Activated CD4-positive, alpha-beta memory T cell treated with anti-CD3 and anti-CD28 coated beads, Interleukin-2, amount 10 ng/mL, durations not matched to agents 7 days and 5 days (primary cell): ENCODE measurements at regions not wholly inside any gene's neighbourhood (a gene's known extent, or its start where the extent isn't known, plus 50 kb on each side); places are given as distances from the start of the nearest gene placed in this dataset.
A peak's percentile ranks its signal among the peaks of the same experiment; 100 is the strongest.

ENCODE experiments used
- CTCF ChIA-PET: fragments of 350-600 bp; sonication (Branson Sonifier 250); formaldehyde crosslinking; loops from one replicate; lab custom pipeline; 2021; ENCODE audit warnings: antibody characterized with exemption, inconsistent platforms; lab: Charles Lee
- POLR2A ChIA-PET: fragments of 350-600 bp; sonication (Branson Sonifier 250); formaldehyde crosslinking; loops from one replicate; lab custom pipeline; 2021; ENCODE audit warnings: antibody characterized with exemption; lab: Charles Lee
- DNase-seq: peaks from one replicate; pipeline ENCODE4 v3.0.0-alpha.2; 2020
- H3K27ac Mint-ChIP-seq: one replicate; pipeline ENCODE4 v1.8.0; 2021; ENCODE audit warnings: mild to moderate bottlenecking, mixed read lengths
- H3K27me3 Mint-ChIP-seq: one replicate; pipeline ENCODE4 v1.8.0; 2021; ENCODE audit warnings: mixed read lengths
- H3K36me3 Mint-ChIP-seq: one replicate; pipeline ENCODE4 v1.8.0; 2021; ENCODE audit warnings: low read depth, mixed read lengths
- H3K4me1 Mint-ChIP-seq: one replicate; pipeline ENCODE4 v1.8.0; 2021; ENCODE audit warnings: mixed read lengths
- H3K4me3 Mint-ChIP-seq: one replicate; pipeline ENCODE4 v1.8.0; 2021; ENCODE audit warnings: mild to moderate bottlenecking, mixed read lengths
- H3K9me3 Mint-ChIP-seq: one replicate; pipeline ENCODE4 v1.8.0; 2021; ENCODE audit warnings: mixed read lengths

DNA sequence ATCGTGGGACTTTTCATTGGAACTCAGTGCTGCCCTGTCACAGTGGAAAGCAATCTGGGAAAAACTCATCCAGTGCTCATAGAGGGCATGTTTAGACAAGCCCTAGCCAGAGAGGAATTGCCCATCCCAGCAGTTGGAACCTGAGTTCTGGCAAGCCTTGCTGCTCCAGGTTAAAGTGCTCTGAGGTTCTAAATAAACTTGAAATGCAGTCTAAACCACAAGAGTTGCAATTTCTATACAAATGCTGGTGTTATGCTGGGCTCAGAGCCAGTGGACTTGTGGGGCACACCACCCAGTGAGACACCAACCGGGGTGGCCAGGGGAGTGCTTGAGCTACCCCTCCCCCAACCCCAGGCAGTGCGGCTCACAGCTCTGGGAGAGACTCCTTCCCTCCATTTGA lies 142.8 kb upstream of the PPP1R2C start:
- Mint-ChIP-seq H3K27me3 (no peaks in the 10 kb centered on the region), H3K4me3 (no peak overlapping the region), H3K27ac (no peak overlapping the region), H3K9me3 (peaks cover 2% of the 10 kb centered on the region), H3K36me3 (peaks cover 7% of the 10 kb centered on the region), H3K4me1 (no peaks in the 10 kb centered on the region)
- no peak for DNase-seq
- POLR2A ChIA-PET: no interaction called here
- CTCF ChIA-PET: no interaction called here

DNA sequence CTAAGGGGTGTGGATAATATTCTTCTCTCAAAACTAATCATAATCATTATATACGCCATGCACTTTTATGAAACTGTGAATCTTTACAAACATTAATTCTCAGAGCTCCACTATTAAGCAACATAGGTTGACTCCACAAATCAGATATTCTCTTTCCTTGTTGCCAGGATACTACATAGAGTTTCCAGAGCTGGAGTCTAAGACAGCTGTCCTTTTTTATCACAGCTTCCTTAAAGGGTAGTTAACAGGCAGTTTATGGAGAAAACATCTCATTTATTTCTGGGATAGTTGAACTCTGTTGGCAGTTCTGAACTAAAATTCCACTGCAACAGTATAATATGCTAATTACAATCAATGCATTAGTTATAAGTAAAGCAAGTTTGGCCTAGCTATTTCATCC lies 152.1 kb upstream of the PPP1R2C start:
- no peaks in the 10 kb centered on the region for H3K9me3 Mint-ChIP-seq
- no peak overlapping the region for H3K27ac Mint-ChIP-seq
- peaks cover 10% of the 10 kb centered on the region for H3K36me3 Mint-ChIP-seq
- H3K4me1 Mint-ChIP-seq: peaks cover 16% of the 10 kb centered on the region
- ChIA-PET CTCF (no interaction called here), POLR2A (no interaction called here)
- DNase-seq: no peak
- no peaks in the 10 kb centered on the region for H3K27me3 Mint-ChIP-seq
- no peak overlapping the region for H3K4me3 Mint-ChIP-seq

DNA sequence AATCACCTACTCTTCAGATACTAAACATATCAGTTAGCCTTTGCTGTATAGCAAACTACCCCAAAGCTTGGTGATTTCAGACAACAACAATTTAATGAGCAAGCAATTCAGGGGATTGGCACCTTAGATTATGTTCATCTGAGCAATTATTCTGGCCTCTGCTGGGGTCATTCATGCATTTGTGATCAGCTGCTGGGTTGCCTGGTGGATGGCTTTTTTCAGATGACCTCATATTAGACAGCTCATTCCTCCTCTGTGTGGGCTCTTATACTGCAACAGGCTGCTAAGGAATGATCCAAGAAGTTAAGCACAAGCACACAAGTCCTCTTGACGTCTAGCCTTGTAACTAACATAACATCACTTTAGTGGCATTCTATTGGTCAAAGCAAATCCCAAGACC lies 153.0 kb upstream of the PPP1R2C start:
- Mint-ChIP-seq H3K36me3 (peaks cover 10% of the 10 kb centered on the region), H3K4me1 (peaks cover 21% of the 10 kb centered on the region), H3K27ac (no peak overlapping the region), H3K27me3 (no peaks in the 10 kb centered on the region), H3K4me3 (no peak overlapping the region), H3K9me3 (no peaks in the 10 kb centered on the region)
- ChIA-PET POLR2A (no interaction called here), CTCF (no interaction called here)
- no peak for DNase-seq

DNA sequence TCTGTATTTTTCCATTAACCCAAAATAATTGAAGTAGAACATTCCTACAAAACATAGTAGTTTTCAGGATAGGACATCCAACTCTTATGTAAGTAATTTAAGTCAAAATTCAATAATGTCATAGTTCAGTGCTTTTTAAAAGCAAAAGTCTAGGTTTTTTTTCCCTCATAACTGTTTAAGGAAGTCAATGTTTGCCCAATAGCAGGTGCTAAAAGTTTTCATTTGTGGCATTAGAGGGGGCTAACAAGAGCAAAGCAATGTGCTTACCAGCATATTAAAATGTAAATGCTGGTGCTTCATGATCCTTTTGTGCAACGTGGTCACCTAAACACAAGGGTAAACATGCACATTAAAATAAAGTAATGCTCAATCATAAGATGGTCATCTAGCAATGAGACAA lies 155.2 kb upstream of the PPP1R2C start:
- POLR2A ChIA-PET: no interaction called here
- H3K9me3 Mint-ChIP-seq: no peaks in the 10 kb centered on the region
- no peaks in the 10 kb centered on the region for H3K27me3 Mint-ChIP-seq
- H3K4me3 Mint-ChIP-seq: no peak overlapping the region
- H3K27ac Mint-ChIP-seq: peak overlapping the region; percentile 52
- peaks cover 11% of the 10 kb centered on the region for H3K36me3 Mint-ChIP-seq
- no peak for DNase-seq
- CTCF ChIA-PET: no interaction called here
- peaks cover 21% of the 10 kb centered on the region for H3K4me1 Mint-ChIP-seq

DNA sequence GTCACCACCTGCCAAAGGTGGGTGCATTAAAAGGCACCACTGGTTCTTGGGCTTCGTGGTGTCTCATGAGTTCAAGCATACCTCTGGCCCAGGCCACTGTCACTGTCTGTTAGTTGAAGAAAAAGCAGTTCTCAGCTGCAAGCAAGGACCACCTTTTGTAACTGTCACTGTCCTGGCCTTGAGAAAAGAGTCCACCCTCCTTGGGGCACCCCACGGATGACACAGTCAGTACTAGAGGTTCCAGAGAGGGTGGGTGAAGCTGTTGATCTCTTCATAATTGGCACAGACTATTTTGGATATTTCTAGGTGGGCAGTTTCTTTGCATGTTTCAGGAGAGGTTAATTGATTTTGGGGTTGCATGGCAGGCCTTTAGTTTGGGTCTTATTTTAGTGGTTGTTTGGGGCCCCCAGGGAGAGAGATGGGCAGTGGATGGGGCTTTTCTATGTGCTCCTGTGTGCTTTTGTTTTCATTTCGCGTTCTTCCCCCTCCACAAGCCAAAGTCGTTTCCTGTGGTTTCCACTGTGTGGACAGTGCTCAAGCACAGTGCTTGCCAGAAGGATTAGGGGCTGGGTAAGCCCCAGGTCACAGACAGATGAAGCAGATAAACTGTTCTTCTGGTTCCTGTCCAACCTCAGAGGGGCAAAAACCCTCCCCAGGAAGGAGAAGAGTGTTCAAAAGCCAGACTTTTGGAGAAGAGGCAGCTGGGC lies 156.2 kb upstream of the PPP1R2C start:
- H3K9me3 Mint-ChIP-seq: no peaks in the 10 kb centered on the region
- peaks cover 13% of the 10 kb centered on the region for H3K36me3 Mint-ChIP-seq
- H3K4me3 Mint-ChIP-seq: peak overlapping the region; percentile 8
- peak; percentile 54 for DNase-seq
- peaks cover 26% of the 10 kb centered on the region for H3K4me1 Mint-ChIP-seq
- CTCF ChIA-PET: no interaction called here
- POLR2A ChIA-PET: interaction anchor here (1.1 kb wide), 1 partner anchor 9 kb away, joined by 4 read pairs; no protein-coding TSS in a partner anchor
- peak overlapping the region; percentile 81 for H3K27ac Mint-ChIP-seq
- no peaks in the 10 kb centered on the region for H3K27me3 Mint-ChIP-seq

DNA sequence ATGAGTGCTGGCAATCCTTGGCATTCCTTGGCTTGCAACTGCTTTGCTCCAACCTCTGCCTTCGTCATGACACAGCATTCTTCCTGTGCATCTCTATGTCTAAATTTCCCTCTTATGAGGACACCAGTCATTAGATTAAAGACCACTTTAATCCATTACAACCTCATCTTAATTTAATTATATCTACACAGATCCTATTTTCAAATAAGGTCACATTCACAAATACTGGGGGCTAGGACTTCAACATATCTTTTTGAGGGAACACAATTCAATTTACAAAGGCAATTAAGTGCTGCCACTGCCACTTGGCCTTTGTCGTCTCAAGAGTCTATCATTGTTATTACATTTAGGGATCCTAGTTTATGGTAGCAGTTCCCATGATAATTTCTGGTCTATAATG lies 163.7 kb upstream of the PPP1R2C start:
- H3K9me3 Mint-ChIP-seq: no peaks in the 10 kb centered on the region
- no peak overlapping the region for H3K4me3 Mint-ChIP-seq
- DNase-seq: no peak
- H3K4me1 Mint-ChIP-seq: peaks cover 68% of the 10 kb centered on the region
- H3K27me3 Mint-ChIP-seq: no peaks in the 10 kb centered on the region
- CTCF ChIA-PET: no interaction called here
- peaks cover 20% of the 10 kb centered on the region for H3K36me3 Mint-ChIP-seq
- POLR2A ChIA-PET: no interaction called here
- peak overlapping the region; percentile 88 for H3K27ac Mint-ChIP-seq

DNA sequence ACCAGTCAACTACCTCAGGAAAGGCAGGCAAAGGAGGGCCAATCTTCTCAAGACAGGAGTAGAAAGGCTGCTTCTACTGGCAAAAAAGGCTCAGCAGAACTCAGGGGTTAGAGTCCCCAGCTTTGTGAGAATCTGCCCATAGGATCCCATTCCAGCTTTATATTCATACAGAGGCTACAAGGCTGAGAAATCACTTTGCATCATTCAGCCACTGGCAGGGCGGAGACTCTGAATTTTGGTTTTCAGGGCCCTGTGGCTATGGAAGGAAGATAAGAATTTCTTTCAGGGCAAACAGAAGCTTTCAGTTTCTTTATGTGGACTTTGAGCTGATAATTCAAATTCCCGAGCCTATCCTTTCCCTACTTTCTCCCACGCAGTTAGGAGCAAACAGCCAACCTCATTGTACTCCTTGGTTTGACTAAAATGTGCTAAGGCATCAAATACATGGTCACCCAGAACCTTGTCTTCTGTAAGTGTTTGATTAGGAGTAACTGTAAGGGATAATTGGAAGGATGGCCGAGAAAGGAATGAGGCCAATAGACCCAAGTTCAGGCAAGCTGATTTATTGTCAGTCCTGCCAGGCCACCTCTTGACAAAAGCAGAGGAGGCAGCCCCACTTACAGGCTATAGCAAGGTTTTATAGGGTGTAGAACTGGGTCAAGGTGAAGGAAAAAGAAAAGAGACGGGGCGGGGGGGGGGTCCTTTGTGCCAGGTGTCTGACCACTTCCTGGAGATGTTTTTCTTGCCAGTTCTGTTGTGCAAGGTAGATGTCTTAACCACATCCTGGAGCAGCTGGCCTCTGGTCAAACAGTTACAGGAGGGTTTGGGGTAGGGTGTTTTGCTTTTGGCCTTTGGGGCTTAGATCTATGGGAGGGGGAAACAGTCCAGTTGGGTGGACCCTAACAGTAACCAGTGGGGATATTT lies 165.3 kb upstream of the PPP1R2C start:
- ChIA-PET POLR2A (interaction anchor here (1.0 to 3.9 kb wide), 2 partner anchors 9 to 1020 kb away, joined by 4 to 14 read pairs; partner anchors contain the start of gene CASK), CTCF (interaction anchor here (0.6 to 1.5 kb wide), 4 partner anchors 19 to 1145 kb away, joined by 3 to 4 read pairs (median 3); no protein-coding TSS in a partner anchor)
- H3K36me3 Mint-ChIP-seq: peaks cover 18% of the 10 kb centered on the region
- H3K4me3 Mint-ChIP-seq: peak overlapping the region; percentile 50
- DNase-seq: peak; percentile 53
- peaks cover 84% of the 10 kb centered on the region for H3K4me1 Mint-ChIP-seq
- peak overlapping the region; percentile 88 for H3K27ac Mint-ChIP-seq
- H3K27me3 Mint-ChIP-seq: no peaks in the 10 kb centered on the region
- H3K9me3 Mint-ChIP-seq: no peaks in the 10 kb centered on the region

DNA sequence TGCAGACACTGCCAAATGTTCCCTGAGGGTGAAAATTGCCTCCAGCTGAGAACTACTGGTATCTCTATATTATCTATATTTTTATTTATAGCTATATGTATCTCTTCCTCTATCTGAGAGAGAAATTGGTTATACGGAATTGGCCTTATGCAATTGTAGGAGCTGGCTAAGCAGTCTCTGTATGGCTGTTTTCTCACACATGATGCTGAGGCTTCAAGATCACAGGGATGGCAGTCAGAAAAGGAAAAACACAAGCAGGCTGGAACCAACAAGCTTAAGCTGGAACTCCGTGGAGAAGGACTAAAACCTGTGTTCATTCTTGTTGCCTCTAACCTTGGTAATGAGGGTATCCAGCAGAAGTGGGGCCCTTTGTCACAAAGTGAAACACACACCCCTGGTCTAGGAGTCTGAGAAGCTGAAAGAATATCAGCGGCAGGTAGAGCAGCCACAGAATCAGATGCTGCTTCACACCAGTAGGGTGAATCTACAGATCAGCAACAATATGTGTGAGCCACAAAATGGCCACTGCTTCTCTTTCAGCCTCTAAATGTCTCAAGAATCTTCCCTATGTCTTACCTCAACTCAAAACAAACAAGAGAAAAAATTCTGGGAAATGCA lies 166.5 kb upstream of the PPP1R2C start:
- CTCF ChIA-PET: no interaction called here
- Mint-ChIP-seq H3K27me3 (no peaks in the 10 kb centered on the region), H3K27ac (peak overlapping the region; percentile 88), H3K36me3 (peaks cover 15% of the 10 kb centered on the region), H3K4me3 (peak overlapping the region; percentile 50), H3K9me3 (no peaks in the 10 kb centered on the region), H3K4me1 (peaks cover 90% of the 10 kb centered on the region)
- peak; percentile 34 for DNase-seq
- POLR2A ChIA-PET: interaction anchor here (3.9 kb wide), 1 partner anchor 1021 kb away, joined by 14 read pairs; the partner anchor contains the start of gene CASK

DNA sequence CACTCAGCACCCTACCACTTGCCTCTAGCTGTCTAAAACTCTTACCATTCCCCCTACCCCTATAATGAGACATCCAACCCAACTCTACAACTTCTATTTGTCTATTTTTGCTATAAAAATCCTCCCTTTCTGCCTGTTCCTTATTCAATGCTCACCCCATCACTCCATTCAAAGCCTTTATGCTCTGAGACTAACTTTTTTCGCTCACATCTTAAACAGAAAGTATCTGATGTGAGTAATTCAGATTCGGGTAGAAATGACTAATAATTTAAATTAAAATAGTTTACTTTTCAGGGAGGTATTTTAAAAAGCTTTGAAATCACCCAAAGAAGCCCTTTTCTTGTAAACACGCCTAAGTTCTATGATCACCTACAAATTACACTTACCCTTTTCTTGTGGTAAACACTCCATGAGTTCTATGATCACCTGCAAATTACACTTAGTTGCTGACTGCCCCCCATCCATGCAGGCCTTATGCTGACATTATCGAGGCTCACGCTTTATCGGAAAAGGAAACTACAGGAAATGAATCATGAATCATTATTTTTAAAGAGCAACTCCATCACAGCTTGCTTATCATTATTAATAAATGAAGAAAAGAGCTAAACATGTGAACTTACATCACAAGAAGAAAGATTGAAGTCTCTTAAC lies 168.7 kb upstream of the PPP1R2C start:
- Mint-ChIP-seq H3K4me1 (peaks cover 85% of the 10 kb centered on the region), H3K4me3 (peak overlapping the region; percentile 79), H3K36me3 (peaks cover 4% of the 10 kb centered on the region), H3K9me3 (no peaks in the 10 kb centered on the region), H3K27me3 (no peaks in the 10 kb centered on the region), H3K27ac (peak overlapping the region; percentile 88)
- ChIA-PET CTCF (no interaction called here), POLR2A (interaction anchor here (1.3 to 1.5 kb wide), 2 partner anchors 30 to 1861 kb away, joined by 3 to 4 read pairs; partner anchors contain the start of gene USP9X)
- DNase-seq: no peak

DNA sequence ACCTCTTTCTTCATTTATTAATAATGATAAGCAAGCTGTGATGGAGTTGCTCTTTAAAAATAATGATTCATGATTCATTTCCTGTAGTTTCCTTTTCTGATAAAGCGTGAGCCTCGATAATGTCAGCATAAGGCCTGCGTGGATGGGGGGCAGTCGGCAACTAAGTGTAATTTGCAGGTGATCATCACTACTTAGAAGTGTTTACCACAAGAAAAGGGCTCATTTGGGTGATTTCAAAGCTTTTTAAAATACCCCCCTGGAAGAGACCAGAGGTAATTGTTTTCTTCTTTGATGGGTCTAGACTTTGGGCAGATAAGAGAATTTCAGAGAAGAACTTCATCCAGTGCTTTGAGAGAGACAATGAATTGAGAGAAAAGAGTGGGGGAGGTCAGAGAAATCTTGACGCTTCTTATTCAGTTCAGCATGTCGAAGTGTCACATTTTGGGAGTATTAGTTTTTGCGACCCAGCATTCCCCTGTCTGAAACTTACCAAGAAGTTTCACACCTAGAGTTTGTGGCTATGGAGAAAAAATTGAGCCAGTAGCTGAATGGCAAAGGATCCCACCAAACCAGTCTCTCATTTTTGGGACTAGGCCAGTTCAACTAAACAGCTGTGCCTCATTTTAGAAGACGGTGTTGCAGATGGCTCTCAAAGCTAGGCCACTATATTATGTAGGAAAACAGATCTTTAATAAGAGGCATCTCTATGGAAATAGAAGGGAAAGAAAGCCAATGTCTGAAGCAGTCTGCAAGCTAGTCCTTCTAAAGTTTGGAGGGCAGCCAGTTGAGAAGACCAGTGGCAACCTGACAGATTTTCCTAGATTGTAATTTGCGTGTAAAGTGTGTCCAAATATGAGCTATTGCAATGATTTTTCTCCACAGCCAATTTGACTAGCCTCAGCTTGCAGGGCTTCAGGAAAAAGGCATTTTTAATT lies 171.0 kb upstream of the PPP1R2C start:
- Mint-ChIP-seq H3K4me3 (no peak overlapping the region), H3K36me3 (peaks cover 4% of the 10 kb centered on the region), H3K27me3 (no peaks in the 10 kb centered on the region), H3K4me1 (peaks cover 68% of the 10 kb centered on the region), H3K27ac (peak overlapping the region; percentile 88), H3K9me3 (peaks cover 3% of the 10 kb centered on the region)
- CTCF ChIA-PET: no interaction called here
- POLR2A ChIA-PET: interaction anchor here (0.6 kb wide), 1 partner anchor 186 kb away, joined by 4 read pairs; no protein-coding TSS in a partner anchor
- no peak for DNase-seq

DNA sequence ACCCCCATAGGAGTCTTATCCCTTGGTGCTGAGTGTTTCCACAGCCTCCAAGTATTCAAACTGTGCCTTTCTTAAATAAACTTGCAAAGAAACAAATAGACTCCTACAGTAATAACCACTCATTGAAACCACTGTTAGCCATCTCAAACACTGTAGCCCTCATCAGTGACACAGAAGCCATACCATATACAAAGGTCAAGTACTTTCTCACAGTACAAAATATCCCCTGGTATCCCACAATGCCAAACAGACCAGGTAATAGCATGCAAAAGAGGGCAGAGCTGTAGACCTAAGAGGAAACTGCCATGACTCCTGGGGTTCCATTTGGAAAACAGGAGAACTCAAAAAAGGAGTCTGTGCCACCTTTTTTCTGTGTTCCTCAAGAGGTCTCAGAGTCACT lies 173.8 kb upstream of the PPP1R2C start:
- peaks cover 46% of the 10 kb centered on the region for H3K4me1 Mint-ChIP-seq
- H3K27me3 Mint-ChIP-seq: no peaks in the 10 kb centered on the region
- H3K9me3 Mint-ChIP-seq: peaks cover 7% of the 10 kb centered on the region
- H3K4me3 Mint-ChIP-seq: no peak overlapping the region
- H3K27ac Mint-ChIP-seq: no peak overlapping the region
- peaks cover 7% of the 10 kb centered on the region for H3K36me3 Mint-ChIP-seq
- ChIA-PET POLR2A (no interaction called here), CTCF (no interaction called here)
- DNase-seq: no peak

DNA sequence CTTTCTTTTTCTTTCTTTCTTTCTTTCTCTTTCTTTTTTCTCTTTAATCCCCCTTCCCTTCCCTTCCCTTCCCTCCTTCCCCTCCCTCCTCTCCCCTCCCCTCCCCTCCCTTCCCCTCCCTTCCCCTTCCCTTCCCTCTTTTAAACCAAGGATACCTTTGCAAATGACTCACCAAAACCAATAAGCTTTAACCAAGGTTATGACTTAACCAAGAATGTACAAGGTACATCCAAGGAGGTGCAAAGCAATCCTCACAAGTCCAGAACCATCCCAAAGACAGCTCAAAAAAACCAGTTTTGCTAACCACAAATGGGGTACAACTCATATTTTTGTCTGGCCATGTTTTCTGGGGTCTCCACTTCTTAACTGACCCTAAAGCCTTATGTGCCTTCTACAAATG lies 174.7 kb upstream of the PPP1R2C start:
- CTCF ChIA-PET: no interaction called here
- Mint-ChIP-seq H3K4me1 (peaks cover 38% of the 10 kb centered on the region), H3K36me3 (peaks cover 7% of the 10 kb centered on the region), H3K9me3 (peaks cover 7% of the 10 kb centered on the region), H3K27ac (no peak overlapping the region), H3K27me3 (no peaks in the 10 kb centered on the region), H3K4me3 (no peak overlapping the region)
- DNase-seq: no peak
- POLR2A ChIA-PET: no interaction called here
